22Rv1 (cell line): ENCODE measurements at regions not wholly inside any gene's neighbourhood (a gene's known extent, or its start where the extent isn't known, plus 50 kb on each side); places are given as distances from the start of the nearest gene placed in this dataset.

Experiments used
- H3K27ac ChIP-seq: fragments of 450-650 bp; 2 replicates; pipeline ENCODE4 v1.5.1; 2017
- ZFX ChIP-seq: fragments of 450-650 bp; IDR thresholded peaks from 2 replicates; pipeline ENCODE4 v1.6.1; 2017; ENCODE audit warnings: antibody characterized with exemption, borderline replicate concordance
- TF ChIP-seq, protein P1 (sequence below): fragments of 450-650 bp; IDR thresholded peaks from 2 replicates; pipeline ENCODE4 v1.5.1; 2017; ENCODE audit warnings: mild to moderate bottlenecking

DNA sequence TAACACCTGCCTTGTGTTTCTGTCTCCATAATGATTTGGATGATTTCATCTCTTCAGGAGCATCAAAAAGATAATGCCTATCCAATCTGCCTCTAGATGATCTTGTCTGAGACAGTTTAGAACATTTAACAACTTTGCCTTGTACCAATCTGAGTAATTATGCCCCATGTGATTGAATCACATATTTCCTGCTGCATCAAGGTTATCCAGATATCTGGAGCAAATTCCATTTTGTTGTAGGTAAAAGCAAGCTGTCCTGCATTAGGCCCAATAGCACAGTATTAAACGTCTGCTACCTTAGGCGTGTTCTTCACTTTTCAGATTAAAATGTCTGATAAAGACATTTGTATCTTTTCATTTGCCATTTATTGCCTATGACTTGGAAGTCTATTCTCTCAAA, 54.1 kb upstream of the MARCHF11 start:
- TF ChIP-seq, protein P1, sequence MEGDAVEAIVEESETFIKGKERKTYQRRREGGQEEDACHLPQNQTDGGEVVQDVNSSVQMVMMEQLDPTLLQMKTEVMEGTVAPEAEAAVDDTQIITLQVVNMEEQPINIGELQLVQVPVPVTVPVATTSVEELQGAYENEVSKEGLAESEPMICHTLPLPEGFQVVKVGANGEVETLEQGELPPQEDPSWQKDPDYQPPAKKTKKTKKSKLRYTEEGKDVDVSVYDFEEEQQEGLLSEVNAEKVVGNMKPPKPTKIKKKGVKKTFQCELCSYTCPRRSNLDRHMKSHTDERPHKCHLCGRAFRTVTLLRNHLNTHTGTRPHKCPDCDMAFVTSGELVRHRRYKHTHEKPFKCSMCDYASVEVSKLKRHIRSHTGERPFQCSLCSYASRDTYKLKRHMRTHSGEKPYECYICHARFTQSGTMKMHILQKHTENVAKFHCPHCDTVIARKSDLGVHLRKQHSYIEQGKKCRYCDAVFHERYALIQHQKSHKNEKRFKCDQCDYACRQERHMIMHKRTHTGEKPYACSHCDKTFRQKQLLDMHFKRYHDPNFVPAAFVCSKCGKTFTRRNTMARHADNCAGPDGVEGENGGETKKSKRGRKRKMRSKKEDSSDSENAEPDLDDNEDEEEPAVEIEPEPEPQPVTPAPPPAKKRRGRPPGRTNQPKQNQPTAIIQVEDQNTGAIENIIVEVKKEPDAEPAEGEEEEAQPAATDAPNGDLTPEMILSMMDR: no peak
- no peak for TF ChIP-seq ZFX

DNA sequence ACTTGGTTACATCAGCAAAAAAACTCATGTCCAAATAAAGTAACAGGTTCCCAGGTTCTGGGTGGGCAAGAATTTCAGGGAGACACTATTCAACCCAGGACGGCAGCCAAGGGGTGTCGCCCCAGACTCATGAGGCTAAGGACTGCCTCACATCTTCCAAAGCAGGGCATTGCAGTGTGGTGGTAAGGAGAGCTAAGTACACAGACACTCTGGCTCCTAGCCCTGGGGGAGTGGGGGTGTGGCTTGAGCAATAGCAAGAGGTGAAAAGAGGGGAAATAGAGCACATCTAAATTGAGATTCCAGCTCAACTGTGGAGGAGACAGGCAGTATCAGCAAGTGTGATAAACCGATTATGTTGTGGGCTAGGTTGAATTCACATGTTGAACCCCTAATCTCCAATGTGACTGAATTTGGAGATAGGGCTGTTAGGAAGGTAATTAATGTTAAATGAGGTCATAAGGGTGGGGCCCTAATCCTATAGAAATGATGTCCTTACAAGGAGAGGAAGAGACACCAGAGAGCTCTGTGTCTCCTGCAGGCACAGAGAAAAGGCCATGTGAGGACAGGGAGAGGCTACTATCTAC, 49.9 kb upstream of the MARCHF11 start:
- H3K27ac ChIP-seq: no peak overlapping the region
- TF ChIP-seq ZFX: no peak
- TF ChIP-seq, protein P1: no peak

More for the DNA sequence above, 54.1 kb upstream of the MARCHF11 start:
- H3K27ac ChIP-seq: no peak overlapping the region
